CD14-positive monocyte (primary cell): ENCODE measurements at regions not wholly inside any gene's neighbourhood (a gene's known extent, or its start where the extent isn't known, plus 50 kb on each side); places are given as distances from the start of the nearest gene placed in this dataset.

Experiments
- DNase-seq, 3 donors: peaks; one replicate each; pipeline ENCODE4 v3.0.0-alpha.2; 2011 to 2022
- H2AFZ ChIP-seq: 2 replicates; pipeline ENCODE4 v1.6.0; 2012; ENCODE audit warnings: mild to moderate bottlenecking, low read depth, low read length, inconsistent platforms; ENCODE audit not compliant: insufficient read depth, poor library complexity, severe bottlenecking
- H3K27ac ChIP-seq, 2 donors: 1 replicate in 1 of 2; 2 replicates in 1 of 2; pipeline ENCODE4 v1.5.1; 2012 to 2013; ENCODE audit warnings: low read length in 2 of 2, control low read depth in 1 of 2, inconsistent platforms in 1 of 2, low read depth in 1 of 2, mild to moderate bottlenecking in 1 of 2
- H3K27me3 ChIP-seq, 2 donors: one replicate each; pipeline versions ENCODE4 v1.6.0 to v1.6.1; 2011 to 2013; ENCODE audit warnings: low read length in 2 of 2; ENCODE audit not compliant: control insufficient read depth in 2 of 2, insufficient read depth in 2 of 2
- H3K36me3 ChIP-seq, 2 donors: replicated peaks in 1 of 2; 1 replicate in 1 of 2; 2 replicates in 1 of 2; pipeline versions ENCODE4 v1.5.1 to v1.6.1; 2012 to 2013; ENCODE audit warnings: low read length in 2 of 2, control low read depth in 1 of 2, inconsistent platforms in 1 of 2, mild to moderate bottlenecking in 1 of 2; ENCODE audit not compliant: insufficient read depth in 2 of 2, control insufficient read depth in 1 of 2
- H3K4me1 ChIP-seq, 2 donors: 1 replicate in 1 of 2; 2 replicates in 1 of 2; pipeline versions ENCODE4 v1.5.1 to v1.6.1; 2012 to 2013; ENCODE audit warnings: low read length in 2 of 2, control low read depth in 1 of 2, inconsistent platforms in 1 of 2, mild to moderate bottlenecking in 1 of 2, moderate library complexity in 1 of 2; ENCODE audit not compliant: insufficient read depth in 2 of 2, control insufficient read depth in 1 of 2
- H3K4me2 ChIP-seq: replicated peaks from 2 replicates; pipeline ENCODE3; 2012; ENCODE audit warnings: low read length, moderate library complexity, mild to moderate bottlenecking; ENCODE audit not compliant: poor library complexity, severe bottlenecking; ENCODE audit errors: extremely low read depth
- H3K4me3 ChIP-seq, 3 experiments: fragments of 200-600 bp in 1 of 3; sonication (generic) in 1 of 3; replicated peaks in 1 of 3; 1 replicate in 2 of 3; 2 replicates in 1 of 3; pipeline ENCODE4 v1.5.1; 2011 to 2013; ENCODE audit warnings: low read length in 3 of 3, mild to moderate bottlenecking in 3 of 3, control low read depth in 2 of 3, low read depth in 2 of 3, inconsistent platforms in 1 of 3, moderate library complexity in 1 of 3
- H3K79me2 ChIP-seq: 2 replicates; pipeline ENCODE4 v1.6.0; 2012; ENCODE audit warnings: mild to moderate bottlenecking, control low read depth, inconsistent platforms, low read length, moderate library complexity; ENCODE audit not compliant: insufficient read depth
- H3K9ac ChIP-seq: 2 replicates; pipeline ENCODE4 v1.6.0; 2017; ENCODE audit warnings: low read length, mild to moderate bottlenecking; ENCODE audit not compliant: insufficient read depth, poor library complexity, severe bottlenecking
- H3K9me3 ChIP-seq, 2 donors: replicated peaks in 1 of 2; 1 replicate in 1 of 2; 2 replicates in 1 of 2; pipeline versions ENCODE4 v1.5.1 to v1.6.1; 2012 to 2013; ENCODE audit warnings: low read length in 2 of 2, control low read depth in 1 of 2; ENCODE audit not compliant: control insufficient read depth in 1 of 2, insufficient read depth in 1 of 2
- H4K20me1 ChIP-seq: 2 replicates; pipeline ENCODE4 v1.6.0; 2012; ENCODE audit warnings: mild to moderate bottlenecking, low read length, control low read depth, moderate library complexity; ENCODE audit not compliant: insufficient read depth
- H3K27ac Mint-ChIP-seq, 7 donors: one replicate each; pipeline ENCODE4 v1.8.0; 2020; ENCODE audit warnings: mild to moderate bottlenecking in 7 of 7, mixed read lengths in 7 of 7, moderate library complexity in 6 of 7, inconsistent platforms in 2 of 7
- H3K27me3 Mint-ChIP-seq, 3 donors: one replicate each; pipeline ENCODE4 v1.8.0; 2021 to 2022; ENCODE audit warnings: low read depth in 3 of 3, mild to moderate bottlenecking in 3 of 3, mixed read lengths in 3 of 3, moderate library complexity in 3 of 3, inconsistent platforms in 1 of 3
- H3K36me3 Mint-ChIP-seq, 2 donors: one replicate each; pipeline ENCODE4 v1.8.0; 2020; ENCODE audit warnings: mixed read lengths in 2 of 2, inconsistent platforms in 1 of 2, mild to moderate bottlenecking in 1 of 2
- H3K4me1 Mint-ChIP-seq: one replicate; pipeline ENCODE4 v1.8.0; 2020; ENCODE audit warnings: mild to moderate bottlenecking, mixed read lengths
- H3K4me3 Mint-ChIP-seq, 2 donors: one replicate each; pipeline ENCODE4 v1.8.0; 2020; ENCODE audit warnings: mild to moderate bottlenecking in 2 of 2, mixed read lengths in 2 of 2, moderate library complexity in 1 of 2
- H3K9me3 Mint-ChIP-seq, 7 donors: one replicate each; pipeline ENCODE4 v1.8.0; 2020 to 2022; ENCODE audit warnings: mixed read lengths in 7 of 7, mild to moderate bottlenecking in 6 of 7, moderate library complexity in 6 of 7, inconsistent platforms in 2 of 7
- WGBS: methylation state at CpG from one replicate; pipeline ENCODE4 v1.1.5; 2013; ENCODE audit warnings: missing lambda C conversion rate; ENCODE audit not compliant: insufficient coverage; 5-methylcytosine and 5-hydroxymethylcytosine counted together
- intact Hi-C, 2 donors: fragments of 100-400 bp; cut with micrococcal nuclease; formaldehyde crosslinking; loops; one replicate each; pipeline versions ENCODE4 v1.15.0 to v1.15.1; 2023
- TF ChIP-seq, protein P1 (sequence below): fragments of 200-600 bp; IDR thresholded peaks from one replicate; pipeline ENCODE4 v1.8.0; 2022; ENCODE audit warnings: antibody characterized with exemption, mild to moderate bottlenecking

- Histone ChIP-seq H3K9ac (no peak overlapping the region), H3K4me2 (no peak overlapping the region), H3K4me1 (no peaks in the 10 kb centered on the region), H3K4me3 (no peak overlapping the region), H3K27ac (no peak overlapping the region), H3K27me3 (peaks cover 0 to 2% of the 10 kb centered on the region in 2 donors), H3K36me3 (no peaks in the 10 kb centered on the region), H2AFZ (no peak overlapping the region), H4K20me1 (no peaks in the 10 kb centered on the region), H3K79me2 (no peaks in the 10 kb centered on the region), H3K9me3 (no peaks in the 10 kb centered on the region)
- H3K27ac Mint-ChIP-seq: no peak overlapping the region
- TF ChIP-seq, protein P1, sequence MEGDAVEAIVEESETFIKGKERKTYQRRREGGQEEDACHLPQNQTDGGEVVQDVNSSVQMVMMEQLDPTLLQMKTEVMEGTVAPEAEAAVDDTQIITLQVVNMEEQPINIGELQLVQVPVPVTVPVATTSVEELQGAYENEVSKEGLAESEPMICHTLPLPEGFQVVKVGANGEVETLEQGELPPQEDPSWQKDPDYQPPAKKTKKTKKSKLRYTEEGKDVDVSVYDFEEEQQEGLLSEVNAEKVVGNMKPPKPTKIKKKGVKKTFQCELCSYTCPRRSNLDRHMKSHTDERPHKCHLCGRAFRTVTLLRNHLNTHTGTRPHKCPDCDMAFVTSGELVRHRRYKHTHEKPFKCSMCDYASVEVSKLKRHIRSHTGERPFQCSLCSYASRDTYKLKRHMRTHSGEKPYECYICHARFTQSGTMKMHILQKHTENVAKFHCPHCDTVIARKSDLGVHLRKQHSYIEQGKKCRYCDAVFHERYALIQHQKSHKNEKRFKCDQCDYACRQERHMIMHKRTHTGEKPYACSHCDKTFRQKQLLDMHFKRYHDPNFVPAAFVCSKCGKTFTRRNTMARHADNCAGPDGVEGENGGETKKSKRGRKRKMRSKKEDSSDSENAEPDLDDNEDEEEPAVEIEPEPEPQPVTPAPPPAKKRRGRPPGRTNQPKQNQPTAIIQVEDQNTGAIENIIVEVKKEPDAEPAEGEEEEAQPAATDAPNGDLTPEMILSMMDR: no peak
- H3K9me3 Mint-ChIP-seq: peaks cover 0 to 6% (median 3%) of the 10 kb centered on the region in 7 donors
- WGBS: 72% methylated on average over 2 of the region's 3 CpGs
- peaks cover 2% of the 10 kb centered on the region for H3K4me1 Mint-ChIP-seq
- H3K27me3 Mint-ChIP-seq: peaks cover 0 to 3% (median 2%) of the 10 kb centered on the region in 3 donors
- intact Hi-C loops: no loop called here
- H3K4me3 Mint-ChIP-seq: no peak overlapping the region
- no peak for DNase-seq
- no peaks in the 10 kb centered on the region for H3K36me3 Mint-ChIP-seq
Observed at GRCh38 chr3:55158345-55158744, 230.5 kb upstream of the LRTM1 start.

DNA sequence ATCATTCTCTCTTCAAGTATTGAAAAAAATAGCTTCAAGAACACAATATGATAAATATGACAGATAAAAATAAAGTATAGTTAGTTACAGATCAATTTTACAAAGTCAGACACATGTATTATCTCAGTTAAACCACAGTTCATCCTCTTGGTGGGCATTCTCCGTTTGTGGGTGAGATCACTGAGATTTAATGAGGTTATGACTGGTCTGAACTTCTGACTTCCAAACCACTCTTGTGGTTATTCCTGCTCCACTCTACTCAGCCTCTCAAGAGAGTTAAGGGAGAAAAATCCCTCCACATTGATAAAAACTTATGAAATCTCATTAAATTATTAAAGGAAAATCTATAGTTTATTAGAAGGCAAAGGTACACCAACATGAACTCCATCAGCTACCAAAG lies 229.9 kb upstream of the LRTM1 start:
- Mint-ChIP-seq H3K36me3 (no peaks in the 10 kb centered on the region), H3K9me3 (peaks cover 0 to 6% (median 3%) of the 10 kb centered on the region in 7 donors), H3K4me3 (no peak overlapping the region), H3K27me3 (peaks cover 0 to 3% (median 2%) of the 10 kb centered on the region in 3 donors), H3K27ac (no peak overlapping the region), H3K4me1 (peaks cover 2% of the 10 kb centered on the region)
- Histone ChIP-seq H3K4me2 (no peak overlapping the region), H4K20me1 (no peaks in the 10 kb centered on the region), H3K27me3 (peaks cover 0 to 2% of the 10 kb centered on the region in 2 donors), H3K79me2 (no peaks in the 10 kb centered on the region), H3K9me3 (no peaks in the 10 kb centered on the region), H3K36me3 (no peaks in the 10 kb centered on the region), H3K9ac (no peak overlapping the region), H3K4me1 (no peaks in the 10 kb centered on the region), H3K4me3 (no peak overlapping the region), H3K27ac (no peak overlapping the region), H2AFZ (no peak overlapping the region)
- WGBS: no CpG with 5 or more reads among the region's 1 CpG
- no peak for DNase-seq
- TF ChIP-seq, protein P1: no peak
- intact Hi-C loops: no loop called here
